Activated CD8-positive, alpha-beta T cell treated with anti-CD3 and anti-CD28 coated beads for 36 hours (primary cell): ENCODE measurements at regions not wholly inside any gene's neighbourhood (a gene's known extent, or its start where the extent isn't known, plus 50 kb on each side); places are given as distances from the start of the nearest gene placed in this dataset.

Experiments
- ATAC-seq: fragments of 200-7000 bp; cut with Tn5 transposase; one replicate; pipeline ENCODE4 v1.10.0; 2021; ENCODE audit warnings: mild to moderate bottlenecking, moderate library complexity
- CTCF ChIA-PET: fragments of 350-600 bp; sonication (Branson Sonifier 250); formaldehyde crosslinking; loops from one replicate; lab custom pipeline; 2021; ENCODE audit warnings: antibody characterized with exemption; lab: Charles Lee
- POLR2A ChIA-PET: fragments of 350-600 bp; sonication (Branson Sonifier 250); formaldehyde crosslinking; loops from one replicate; lab custom pipeline; 2021; ENCODE audit warnings: antibody characterized with exemption; lab: Charles Lee
- DNase-seq: peaks from one replicate; pipeline ENCODE4 v3.0.0-alpha.2; 2020
- H3K27ac Mint-ChIP-seq: one replicate; pipeline ENCODE4 v1.8.0; 2021; ENCODE audit warnings: mild to moderate bottlenecking, mixed read lengths
- H3K27me3 Mint-ChIP-seq: one replicate; pipeline ENCODE4 v1.8.0; 2021; ENCODE audit warnings: mixed read lengths
- H3K36me3 Mint-ChIP-seq: one replicate; pipeline ENCODE4 v1.8.0; 2021; ENCODE audit warnings: low read depth, mixed read lengths
- H3K4me1 Mint-ChIP-seq: one replicate; pipeline ENCODE4 v1.8.0; 2021; ENCODE audit warnings: low read depth, mixed read lengths
- H3K4me3 Mint-ChIP-seq: one replicate; pipeline ENCODE4 v1.8.0; 2021; ENCODE audit warnings: mild to moderate bottlenecking, moderate library complexity, mixed read lengths
- H3K9me3 Mint-ChIP-seq: one replicate; pipeline ENCODE4 v1.8.0; 2021; ENCODE audit warnings: mixed read lengths
- intact Hi-C: fragments of 100-400 bp; cut with micrococcal nuclease; formaldehyde crosslinking; loops from one replicate; pipeline ENCODE4 v1.10.0; 2022
- TF ChIP-seq, protein P1 (sequence below): fragments of 200-600 bp; IDR thresholded peaks from one replicate; pipeline ENCODE4 v1.8.0; 2022; ENCODE audit warnings: antibody characterized with exemption, mild to moderate bottlenecking

DNA sequence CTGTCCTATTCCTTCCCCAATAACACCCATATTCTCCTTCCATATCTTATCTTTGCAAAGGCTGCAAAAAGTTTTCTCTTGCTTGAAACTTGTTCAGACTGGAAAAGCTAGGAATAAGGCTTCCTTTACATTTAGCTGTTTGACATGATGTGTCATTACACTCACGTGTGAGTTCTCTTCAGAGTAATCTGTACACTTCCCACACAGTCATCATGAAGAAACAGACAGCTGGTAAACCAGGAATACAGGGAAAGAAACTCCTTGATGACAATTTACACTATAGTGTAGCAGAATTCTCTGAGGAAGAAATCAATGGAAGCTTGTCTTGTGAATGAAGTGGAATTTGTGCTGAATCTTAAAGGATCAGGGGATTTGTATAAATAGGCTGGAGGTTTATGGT lies 628.6 kb upstream of the CDH2 start:
- Mint-ChIP-seq H3K36me3 (no peaks in the 10 kb centered on the region), H3K4me1 (no peaks in the 10 kb centered on the region), H3K9me3 (peaks cover 18% of the 10 kb centered on the region), H3K4me3 (no peak overlapping the region), H3K27me3 (no peaks in the 10 kb centered on the region), H3K27ac (no peak overlapping the region)
- ATAC-seq (no peak), DNase-seq (no peak)
- POLR2A ChIA-PET, result no interaction called here
- CTCF ChIA-PET, result no interaction called here
- intact Hi-C loops, result no loop called here
- TF ChIP-seq, protein P1, sequence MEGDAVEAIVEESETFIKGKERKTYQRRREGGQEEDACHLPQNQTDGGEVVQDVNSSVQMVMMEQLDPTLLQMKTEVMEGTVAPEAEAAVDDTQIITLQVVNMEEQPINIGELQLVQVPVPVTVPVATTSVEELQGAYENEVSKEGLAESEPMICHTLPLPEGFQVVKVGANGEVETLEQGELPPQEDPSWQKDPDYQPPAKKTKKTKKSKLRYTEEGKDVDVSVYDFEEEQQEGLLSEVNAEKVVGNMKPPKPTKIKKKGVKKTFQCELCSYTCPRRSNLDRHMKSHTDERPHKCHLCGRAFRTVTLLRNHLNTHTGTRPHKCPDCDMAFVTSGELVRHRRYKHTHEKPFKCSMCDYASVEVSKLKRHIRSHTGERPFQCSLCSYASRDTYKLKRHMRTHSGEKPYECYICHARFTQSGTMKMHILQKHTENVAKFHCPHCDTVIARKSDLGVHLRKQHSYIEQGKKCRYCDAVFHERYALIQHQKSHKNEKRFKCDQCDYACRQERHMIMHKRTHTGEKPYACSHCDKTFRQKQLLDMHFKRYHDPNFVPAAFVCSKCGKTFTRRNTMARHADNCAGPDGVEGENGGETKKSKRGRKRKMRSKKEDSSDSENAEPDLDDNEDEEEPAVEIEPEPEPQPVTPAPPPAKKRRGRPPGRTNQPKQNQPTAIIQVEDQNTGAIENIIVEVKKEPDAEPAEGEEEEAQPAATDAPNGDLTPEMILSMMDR, result no peak

DNA sequence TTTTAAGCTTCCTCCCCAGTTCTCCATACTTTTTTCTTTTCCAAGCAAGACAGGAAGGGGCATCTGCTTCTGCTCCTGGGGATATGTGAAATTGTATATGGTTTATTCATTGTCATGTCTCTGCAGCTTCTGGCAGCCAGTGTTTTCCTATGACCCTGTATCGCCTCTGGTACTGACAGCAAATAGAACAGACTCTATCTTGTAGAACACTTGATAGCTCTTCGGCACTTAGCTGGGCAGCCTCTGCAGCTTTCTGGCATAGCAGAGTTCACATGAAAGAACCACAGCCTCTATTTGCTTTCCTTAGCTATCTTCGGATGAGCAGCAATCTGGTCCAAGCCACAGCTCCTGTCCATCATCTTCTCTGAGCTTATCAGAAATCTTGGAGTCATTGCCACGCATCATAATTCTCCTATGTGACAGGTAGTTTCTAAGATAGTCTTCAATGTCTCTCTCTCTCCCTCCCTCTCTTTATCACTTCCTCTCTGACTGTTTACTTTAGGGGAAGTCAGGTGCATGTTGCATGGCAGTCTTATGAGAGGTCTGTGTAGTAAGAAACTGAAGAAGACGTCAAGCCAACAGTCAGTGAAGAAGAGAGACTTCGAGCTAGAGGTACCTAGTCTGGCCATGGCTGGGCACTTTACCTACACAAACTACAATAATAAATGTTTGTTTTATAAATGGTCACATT lies 627.7 kb upstream of the CDH2 start:
- Mint-ChIP-seq H3K27me3 (no peaks in the 10 kb centered on the region), H3K36me3 (no peaks in the 10 kb centered on the region)
- intact Hi-C loops, result no loop called here

DNA sequence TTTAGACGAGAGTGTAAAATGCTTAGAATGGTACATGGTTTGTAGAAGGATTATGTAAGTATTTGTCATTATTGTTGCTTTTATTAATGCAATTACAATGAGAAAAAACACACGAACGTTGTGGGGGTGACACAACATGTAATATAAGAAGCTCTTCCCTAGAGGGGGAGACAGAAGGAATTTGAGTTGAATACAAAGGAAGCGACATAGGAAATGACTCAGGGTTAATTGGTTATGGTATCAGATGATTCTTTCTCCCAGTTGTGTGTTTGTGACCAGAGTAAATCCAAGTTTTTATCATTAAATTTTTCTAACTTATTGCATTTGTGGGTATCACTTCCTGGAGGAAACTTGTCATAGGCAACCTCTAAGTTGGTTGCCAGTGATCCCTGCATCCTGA lies 625.6 kb upstream of the CDH2 start:
- Mint-ChIP-seq H3K27ac (no peak overlapping the region), H3K27me3 (no peaks in the 10 kb centered on the region), H3K4me3 (no peak overlapping the region), H3K4me1 (no peaks in the 10 kb centered on the region), H3K9me3 (peaks cover 12% of the 10 kb centered on the region), H3K36me3 (no peaks in the 10 kb centered on the region)
- TF ChIP-seq, protein P1, result no peak
- POLR2A ChIA-PET, result no interaction called here
- intact Hi-C loops, result no loop called here
- DNase-seq (no peak), ATAC-seq (no peak)
- CTCF ChIA-PET, result no interaction called here

More for the DNA sequence above, 627.7 kb upstream of the CDH2 start:
- ATAC-seq (no peak), DNase-seq (no peak)
- no peaks in the 10 kb centered on the region for H3K4me1 Mint-ChIP-seq
- CTCF ChIA-PET, result interaction anchor here (0.6 to 1.0 kb wide), 2 partner anchors 11 to 308 kb away, joined by 3 to 4 read pairs; no protein-coding TSS in a partner anchor
- TF ChIP-seq, protein P1, result no peak
- H3K4me3 Mint-ChIP-seq, result no peak overlapping the region
- peaks cover 16% of the 10 kb centered on the region for H3K9me3 Mint-ChIP-seq
- POLR2A ChIA-PET, result no interaction called here
- H3K27ac Mint-ChIP-seq, result no peak overlapping the region

DNA sequence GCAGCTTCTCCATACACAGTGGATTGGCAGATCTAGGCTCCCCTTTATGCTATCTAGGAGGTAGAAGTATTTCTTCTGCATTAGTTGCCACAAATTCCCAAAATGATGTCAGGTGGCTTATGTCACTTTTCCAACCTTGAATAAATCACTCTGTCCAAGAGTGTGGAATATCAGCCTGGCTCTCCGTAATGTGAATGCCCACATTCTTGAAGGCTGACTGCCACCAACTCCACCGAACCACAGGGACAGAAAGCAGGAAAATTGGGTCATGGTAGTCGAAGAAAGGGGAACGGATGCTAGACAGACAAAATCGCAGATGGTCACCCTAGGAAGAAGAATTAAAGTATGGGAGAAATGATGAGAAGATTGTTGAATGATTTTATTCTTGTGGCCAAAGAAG lies 624.9 kb upstream of the CDH2 start:
- Mint-ChIP-seq H3K27me3 (no peaks in the 10 kb centered on the region), H3K4me1 (no peaks in the 10 kb centered on the region), H3K9me3 (peaks cover 9% of the 10 kb centered on the region), H3K36me3 (no peaks in the 10 kb centered on the region), H3K27ac (no peak overlapping the region), H3K4me3 (no peak overlapping the region)
- intact Hi-C loops, result no loop called here
- no peak for ATAC-seq
- no peak for DNase-seq
- TF ChIP-seq, protein P1, result no peak
- CTCF ChIA-PET, result no interaction called here
- POLR2A ChIA-PET, result no interaction called here

DNA sequence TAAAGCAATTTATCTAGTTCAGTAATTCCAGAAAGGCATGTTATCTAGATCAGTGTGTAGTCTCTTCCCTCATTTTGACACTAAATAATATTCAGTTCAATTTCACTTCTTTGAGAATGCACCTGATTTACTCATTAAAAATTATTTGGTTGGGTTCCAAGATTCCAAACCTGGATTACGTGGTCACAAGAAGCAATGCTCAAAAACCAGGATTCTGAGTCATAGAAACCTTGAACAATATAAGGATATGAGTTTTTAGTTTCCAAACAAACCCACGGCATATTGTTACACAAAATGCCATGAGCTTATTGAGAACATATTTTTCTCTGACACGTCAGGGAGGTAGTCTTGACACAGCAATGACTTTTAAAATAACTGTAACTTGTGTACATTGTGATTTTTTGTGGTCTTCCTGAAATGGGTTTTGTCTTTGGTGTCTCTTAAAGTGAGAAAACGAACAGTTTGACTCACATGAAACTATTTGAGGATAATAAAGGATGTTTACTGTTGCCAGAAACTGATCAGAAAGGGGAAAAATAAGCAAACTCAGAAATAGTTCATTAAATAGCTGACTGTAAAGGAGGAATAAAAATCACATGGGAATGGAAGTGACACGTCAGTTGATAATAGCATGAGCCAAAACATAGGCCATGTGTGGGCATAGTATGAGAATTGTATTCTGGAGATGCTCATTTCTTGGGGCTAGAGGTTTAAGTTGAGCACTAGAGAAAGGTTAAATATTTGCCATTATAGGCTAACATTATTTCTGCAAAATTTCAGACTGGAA lies 617.7 kb upstream of the CDH2 start:
- TF ChIP-seq, protein P1, result no peak
- H3K4me3 Mint-ChIP-seq, result no peak overlapping the region
- no peaks in the 10 kb centered on the region for H3K4me1 Mint-ChIP-seq
- intact Hi-C loops, result no loop called here
- no peak for ATAC-seq
- POLR2A ChIA-PET, result no interaction called here
- H3K9me3 Mint-ChIP-seq, result peaks cover 8% of the 10 kb centered on the region
- CTCF ChIA-PET, result interaction anchor here (1.1 kb wide), 1 partner anchor 10 kb away, joined by 3 read pairs; no protein-coding TSS in a partner anchor
- no peaks in the 10 kb centered on the region for H3K36me3 Mint-ChIP-seq
- H3K27ac Mint-ChIP-seq, result no peak overlapping the region
- no peak for DNase-seq
- H3K27me3 Mint-ChIP-seq, result no peaks in the 10 kb centered on the region
